ENCODE measurements at regions not wholly inside any gene's neighbourhood (a gene's known extent, or its start where the extent isn't known, plus 50 kb on each side); places are given as distances from the start of the nearest gene placed in this dataset.
"Not testable (repeated sequence)": the region's sequence is repeated elsewhere in the genome, so short reads cannot be mapped to it uniquely, and the experiment has no call there.

- Histone ChIP-seq H3K4me3 (ENCODE audit: low read depth, low read length) (no peak overlapping the region), H3K27ac (ENCODE audit: low read depth) (no peak overlapping the region), H3K36me3 (ENCODE audit: insufficient read depth) (no peaks in the 10 kb centered on the region), H3K4me1 (ENCODE audit: insufficient read depth) (no peaks in the 10 kb centered on the region)
- DNase-seq (ENCODE audit: extremely low spot score), result no peak
- WGBS, result 76% methylated on average over 13 of the region's 13 CpGs
Observed at GRCh38 chr12:131312793-131313545, 359.3 kb downstream of the ADGRD1 start.

GRCh38 chr12:131313635-131314034 is 359.9 kb downstream of the ADGRD1 start:
- no peak for DNase-seq (ENCODE audit: extremely low spot score)
- no peak overlapping the region for H3K4me3 ChIP-seq (ENCODE audit: low read depth, low read length)
- no peaks in the 10 kb centered on the region for H3K4me1 ChIP-seq (ENCODE audit: insufficient read depth)
- 58% methylated on average over 4 of the region's 4 CpGs for WGBS
- no peak overlapping the region for H3K27ac ChIP-seq (ENCODE audit: low read depth)
- no peaks in the 10 kb centered on the region for H3K36me3 ChIP-seq (ENCODE audit: insufficient read depth)

- Histone ChIP-seq H3K27ac (ENCODE audit: low read depth) (no peak overlapping the region), H3K4me3 (ENCODE audit: low read depth, low read length) (no peak overlapping the region), H3K4me1 (ENCODE audit: insufficient read depth) (no peaks in the 10 kb centered on the region), H3K36me3 (ENCODE audit: insufficient read depth) (no peaks in the 10 kb centered on the region)
- DNase-seq (ENCODE audit: extremely low spot score), result no peak
Observed at GRCh38 chr12:131314524-131315090, 360.9 kb downstream of the ADGRD1 start.

- Histone ChIP-seq H3K4me1 (ENCODE audit: insufficient read depth) (no peaks in the 10 kb centered on the region), H3K4me3 (ENCODE audit: low read depth, low read length) (no peak overlapping the region), H3K27ac (ENCODE audit: low read depth) (no peak overlapping the region), H3K36me3 (ENCODE audit: insufficient read depth) (no peaks in the 10 kb centered on the region)
- 81% methylated on average over 3 of the region's 3 CpGs for WGBS
- no peak for DNase-seq (ENCODE audit: extremely low spot score)
Observed at GRCh38 chr12:131315601-131316000, 361.9 kb downstream of the ADGRD1 start.

DNA sequence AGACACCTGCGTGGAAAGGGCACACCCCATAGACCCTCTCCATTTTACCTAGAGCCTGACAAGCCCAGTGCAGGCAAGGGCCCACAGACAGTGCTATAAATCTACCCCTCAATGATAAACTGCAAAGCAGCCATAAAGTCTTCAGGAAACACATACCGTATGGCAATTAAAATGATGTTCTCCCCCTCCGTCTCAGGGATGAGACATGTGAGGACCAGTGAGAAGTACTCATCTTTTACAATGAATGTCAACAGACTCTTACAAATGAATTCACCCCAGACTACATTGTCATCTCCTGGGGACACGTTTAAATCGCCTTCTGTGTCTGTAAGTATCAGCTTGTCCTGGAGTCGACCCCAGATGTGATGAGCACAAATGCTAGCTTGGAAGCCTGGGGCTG is 362.7 kb downstream of the ADGRD1 start:
- 67% methylated on average over 6 of the region's 6 CpGs for WGBS

GRCh38 chr12:131318045-131318685 is 364.5 kb downstream of the ADGRD1 start:
- no peak for DNase-seq (ENCODE audit: extremely low spot score)
- Histone ChIP-seq H3K27ac (ENCODE audit: low read depth) (no peak overlapping the region), H3K4me3 (ENCODE audit: low read depth, low read length) (no peak overlapping the region), H3K4me1 (ENCODE audit: insufficient read depth) (no peaks in the 10 kb centered on the region), H3K36me3 (ENCODE audit: insufficient read depth) (no peaks in the 10 kb centered on the region)

More for the DNA sequence above, 362.7 kb downstream of the ADGRD1 start:
- Histone ChIP-seq H3K4me1 (ENCODE audit: insufficient read depth) (no peaks in the 10 kb centered on the region), H3K27ac (ENCODE audit: low read depth) (no peak overlapping the region), H3K36me3 (ENCODE audit: insufficient read depth) (no peaks in the 10 kb centered on the region), H3K4me3 (ENCODE audit: low read depth, low read length) (no peak overlapping the region)
- no peak for DNase-seq (ENCODE audit: extremely low spot score)

DNA sequence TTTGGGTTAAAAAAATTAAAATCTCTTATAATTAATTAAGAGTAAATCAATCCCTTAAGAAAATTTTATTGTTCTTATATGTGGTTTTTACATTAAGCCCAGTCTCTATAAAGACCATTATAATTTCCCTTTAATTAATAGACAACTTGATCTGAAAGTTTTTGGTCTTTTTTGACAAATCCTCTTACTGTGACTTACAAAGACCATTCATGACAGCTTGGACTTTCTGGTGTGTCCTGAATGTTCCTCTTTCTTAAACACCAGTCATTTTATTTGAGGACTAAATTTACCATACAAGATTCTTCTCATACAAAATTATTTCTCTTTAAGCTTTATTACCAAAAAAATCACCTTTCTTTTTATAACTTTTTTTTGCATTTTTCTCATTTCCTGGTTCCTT is 368.3 kb downstream of the ADGRD1 start:
- Histone ChIP-seq H3K4me1 (ENCODE audit: insufficient read depth) (no peaks in the 10 kb centered on the region), H3K36me3 (ENCODE audit: insufficient read depth) (no peaks in the 10 kb centered on the region), H3K27ac (ENCODE audit: low read depth) (no peak overlapping the region), H3K4me3 (ENCODE audit: low read depth, low read length) (no peak overlapping the region)
- no peak for DNase-seq (ENCODE audit: extremely low spot score)

GRCh38 chr12:131322460-131322859 is 368.8 kb downstream of the ADGRD1 start:
- H3K27ac ChIP-seq (ENCODE audit: low read depth); H3K4me3 ChIP-seq (ENCODE audit: low read depth, low read length); H3K4me1 ChIP-seq (ENCODE audit: insufficient read depth); H3K36me3 ChIP-seq (ENCODE audit: insufficient read depth); DNase-seq (ENCODE audit: extremely low spot score): not testable (repeated sequence)
- WGBS, result 85% methylated on average over 3 of the region's 3 CpGs

DNA sequence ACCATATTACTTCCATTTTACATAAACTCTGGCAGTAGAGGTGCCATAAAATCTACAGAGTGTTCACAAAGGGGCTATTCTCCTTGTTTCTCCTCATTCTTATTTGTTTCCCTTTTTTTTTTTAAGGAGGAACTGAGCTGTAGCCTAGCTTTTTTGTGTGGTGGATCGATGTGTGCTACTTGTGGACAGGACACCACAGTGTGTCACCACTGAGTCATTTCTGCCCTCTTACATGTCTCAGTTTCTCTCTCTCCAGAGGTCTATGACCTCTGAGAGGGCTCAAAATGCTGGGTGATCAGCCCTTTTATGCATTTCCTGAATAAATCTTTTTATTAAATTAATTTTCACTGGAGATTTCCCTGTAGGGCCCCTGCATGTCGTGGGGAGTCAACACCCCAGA is 370.2 kb downstream of the ADGRD1 start:
- Histone ChIP-seq H3K36me3 (ENCODE audit: insufficient read depth) (no peaks in the 10 kb centered on the region), H3K4me3 (ENCODE audit: low read depth, low read length) (no peak overlapping the region), H3K4me1 (ENCODE audit: insufficient read depth) (no peaks in the 10 kb centered on the region), H3K27ac (ENCODE audit: low read depth) (no peak overlapping the region)
- DNase-seq (ENCODE audit: extremely low spot score), result no peak
- 41% methylated on average over 2 of the region's 2 CpGs for WGBS

GRCh38 chr12:131327521-131328488 is 374.1 kb downstream of the ADGRD1 start:
- Histone ChIP-seq H3K27ac (ENCODE audit: low read depth) (no peak overlapping the region), H3K36me3 (ENCODE audit: insufficient read depth) (no peaks in the 10 kb centered on the region), H3K4me1 (ENCODE audit: insufficient read depth) (no peaks in the 10 kb centered on the region), H3K4me3 (ENCODE audit: low read depth, low read length) (no peak overlapping the region)
- no peak for DNase-seq (ENCODE audit: extremely low spot score)
- WGBS, result 78% methylated on average over 25 of the region's 25 CpGs

- H3K4me3 ChIP-seq (ENCODE audit: low read depth, low read length); H3K27ac ChIP-seq (ENCODE audit: low read depth); H3K36me3 ChIP-seq (ENCODE audit: insufficient read depth); DNase-seq (ENCODE audit: extremely low spot score); H3K4me1 ChIP-seq (ENCODE audit: insufficient read depth): not testable (repeated sequence)
- 83% methylated on average over 27 of the region's 28 CpGs for WGBS
Observed at GRCh38 chr12:131328861-131329845, 375.4 kb downstream of the ADGRD1 start.

DNA sequence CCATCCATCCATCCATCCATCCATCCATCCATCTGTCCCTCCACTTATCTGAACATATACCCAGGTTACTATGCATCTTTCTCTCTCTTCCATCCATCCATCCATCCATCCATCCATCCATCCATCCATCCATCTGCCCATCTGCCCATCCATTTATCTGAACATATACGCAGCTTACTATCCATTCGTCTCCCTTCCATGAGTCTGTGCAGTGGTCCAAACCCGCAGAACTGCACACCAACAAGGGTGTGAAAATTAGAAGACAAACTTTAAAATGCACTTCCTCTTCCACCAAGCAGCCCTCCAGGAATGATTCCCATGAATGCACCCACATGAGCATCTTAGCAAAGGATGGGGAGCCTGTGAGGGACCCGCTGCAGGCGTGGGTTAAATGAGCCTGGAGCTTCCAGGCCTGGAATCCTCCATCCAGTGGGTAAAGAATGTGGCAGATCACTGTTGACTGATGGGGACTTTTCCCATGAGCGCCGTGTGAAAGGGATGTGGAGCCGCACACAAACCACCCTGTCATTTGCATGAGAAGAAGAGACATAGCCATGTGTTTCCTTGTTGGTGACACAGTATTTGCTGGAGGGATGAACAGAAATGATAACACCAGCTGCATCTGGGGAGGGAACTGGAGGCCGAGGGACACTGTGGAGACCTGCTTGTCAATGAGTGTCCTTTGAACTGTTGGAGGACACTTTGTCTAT is 376.6 kb downstream of the ADGRD1 start:
- Histone ChIP-seq H3K36me3 (ENCODE audit: insufficient read depth) (no peaks in the 10 kb centered on the region), H3K4me1 (ENCODE audit: insufficient read depth) (no peaks in the 10 kb centered on the region), H3K4me3 (ENCODE audit: low read depth, low read length) (no peak overlapping the region), H3K27ac (ENCODE audit: low read depth) (no peak overlapping the region)
- DNase-seq (ENCODE audit: extremely low spot score), result no peak
- WGBS, result 87% methylated on average over 9 of the region's 9 CpGs
